Osteoblast (primary cell): ENCODE measurements at regions not wholly inside any gene's neighbourhood (a gene's known extent, or its start where the extent isn't known, plus 50 kb on each side); places are given as distances from the start of the nearest gene placed in this dataset.

Experiments
- DNase-seq: peaks from one replicate; pipeline ENCODE4 v3.0.0; 2011; ENCODE audit warnings: low spot score, mixed read lengths; ENCODE audit not compliant: insufficient read length; ENCODE audit errors: missing footprints
- H2AFZ ChIP-seq: 2 replicates; pipeline ENCODE4 v1.6.0; 2011; ENCODE audit warnings: mild to moderate bottlenecking, low read length
- H3K27ac ChIP-seq: 2 replicates; pipeline ENCODE4 v1.5.1; 2011; ENCODE audit warnings: mild to moderate bottlenecking, low read depth, low read length, moderate library complexity
- H3K27me3 ChIP-seq: 2 replicates; pipeline ENCODE4 v1.6.0; 2012; ENCODE audit warnings: mild to moderate bottlenecking, control low read depth, inconsistent platforms, low read length, moderate library complexity; ENCODE audit not compliant: insufficient read depth
- H3K36me3 ChIP-seq: 2 replicates; pipeline ENCODE4 v1.5.1; 2011; ENCODE audit warnings: mild to moderate bottlenecking, low read length, control low read depth, moderate library complexity; ENCODE audit not compliant: insufficient read depth
- H3K4me1 ChIP-seq: 2 replicates; pipeline ENCODE4 v1.5.1; 2011; ENCODE audit warnings: mild to moderate bottlenecking, low read length, control low read depth, moderate library complexity; ENCODE audit not compliant: insufficient read depth
- H3K4me2 ChIP-seq: 2 replicates; pipeline ENCODE4 v1.6.0; 2011; ENCODE audit warnings: mild to moderate bottlenecking, low read length; ENCODE audit not compliant: insufficient read depth
- H3K4me3 ChIP-seq: fragments of 200-600 bp; sonication (generic); 3 replicates; pipeline ENCODE4 v1.5.1; 2012; ENCODE audit warnings: mild to moderate bottlenecking, low read length, inconsistent platforms; ENCODE audit not compliant: insufficient read depth
- H3K79me2 ChIP-seq: 2 replicates; pipeline ENCODE4 v1.6.0; 2012; ENCODE audit warnings: mild to moderate bottlenecking, low read length, control low read depth, inconsistent platforms; ENCODE audit not compliant: insufficient read depth
- H3K9me3 ChIP-seq: 2 replicates; pipeline ENCODE4 v1.5.1; 2011; ENCODE audit warnings: low read depth, low read length, control low read depth
- H4K20me1 ChIP-seq: 2 replicates; pipeline ENCODE4 v1.6.0; 2012; ENCODE audit warnings: mild to moderate bottlenecking, low read length, control low read depth; ENCODE audit not compliant: insufficient read depth
- TF ChIP-seq, protein P1 (sequence below): IDR thresholded peaks from 2 replicates; pipeline ENCODE4 v1.5.1; 2011; ENCODE audit warnings: mild to moderate bottlenecking, low read depth, low read length, moderate library complexity; ENCODE audit errors: extremely low read depth

- no peaks in the 10 kb centered on the region for H3K9me3 ChIP-seq
- H3K27me3 ChIP-seq, result peaks cover 13% of the 10 kb centered on the region
- no peak overlapping the region for H3K4me3 ChIP-seq
- H3K36me3 ChIP-seq, result no peaks in the 10 kb centered on the region
- no peak for DNase-seq
- H2AFZ ChIP-seq, result no peak overlapping the region
- no peak overlapping the region for H3K27ac ChIP-seq
- TF ChIP-seq, protein P1, sequence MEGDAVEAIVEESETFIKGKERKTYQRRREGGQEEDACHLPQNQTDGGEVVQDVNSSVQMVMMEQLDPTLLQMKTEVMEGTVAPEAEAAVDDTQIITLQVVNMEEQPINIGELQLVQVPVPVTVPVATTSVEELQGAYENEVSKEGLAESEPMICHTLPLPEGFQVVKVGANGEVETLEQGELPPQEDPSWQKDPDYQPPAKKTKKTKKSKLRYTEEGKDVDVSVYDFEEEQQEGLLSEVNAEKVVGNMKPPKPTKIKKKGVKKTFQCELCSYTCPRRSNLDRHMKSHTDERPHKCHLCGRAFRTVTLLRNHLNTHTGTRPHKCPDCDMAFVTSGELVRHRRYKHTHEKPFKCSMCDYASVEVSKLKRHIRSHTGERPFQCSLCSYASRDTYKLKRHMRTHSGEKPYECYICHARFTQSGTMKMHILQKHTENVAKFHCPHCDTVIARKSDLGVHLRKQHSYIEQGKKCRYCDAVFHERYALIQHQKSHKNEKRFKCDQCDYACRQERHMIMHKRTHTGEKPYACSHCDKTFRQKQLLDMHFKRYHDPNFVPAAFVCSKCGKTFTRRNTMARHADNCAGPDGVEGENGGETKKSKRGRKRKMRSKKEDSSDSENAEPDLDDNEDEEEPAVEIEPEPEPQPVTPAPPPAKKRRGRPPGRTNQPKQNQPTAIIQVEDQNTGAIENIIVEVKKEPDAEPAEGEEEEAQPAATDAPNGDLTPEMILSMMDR, result no peak
- no peaks in the 10 kb centered on the region for H4K20me1 ChIP-seq
- H3K4me1 ChIP-seq, result peaks cover 8% of the 10 kb centered on the region
- no peak overlapping the region for H3K4me2 ChIP-seq
- no peaks in the 10 kb centered on the region for H3K79me2 ChIP-seq
Measured at GRCh38 chr7:27359181-27360125, 116.9 kb downstream of the EVX1 start.

GRCh38 chr7:27361522-27361921 is 118.9 kb downstream of the EVX1 start:
- TF ChIP-seq, protein P1, result no peak
- H3K9me3 ChIP-seq, result no peaks in the 10 kb centered on the region
- H3K27ac ChIP-seq, result no peak overlapping the region
- no peak overlapping the region for H3K4me2 ChIP-seq
- H2AFZ ChIP-seq, result no peak overlapping the region
- no peaks in the 10 kb centered on the region for H3K79me2 ChIP-seq
- peaks cover 5% of the 10 kb centered on the region for H3K27me3 ChIP-seq
- no peaks in the 10 kb centered on the region for H4K20me1 ChIP-seq
- H3K36me3 ChIP-seq, result no peaks in the 10 kb centered on the region
- no peak for DNase-seq
- H3K4me3 ChIP-seq, result no peak overlapping the region
- peaks cover 18% of the 10 kb centered on the region for H3K4me1 ChIP-seq

DNA sequence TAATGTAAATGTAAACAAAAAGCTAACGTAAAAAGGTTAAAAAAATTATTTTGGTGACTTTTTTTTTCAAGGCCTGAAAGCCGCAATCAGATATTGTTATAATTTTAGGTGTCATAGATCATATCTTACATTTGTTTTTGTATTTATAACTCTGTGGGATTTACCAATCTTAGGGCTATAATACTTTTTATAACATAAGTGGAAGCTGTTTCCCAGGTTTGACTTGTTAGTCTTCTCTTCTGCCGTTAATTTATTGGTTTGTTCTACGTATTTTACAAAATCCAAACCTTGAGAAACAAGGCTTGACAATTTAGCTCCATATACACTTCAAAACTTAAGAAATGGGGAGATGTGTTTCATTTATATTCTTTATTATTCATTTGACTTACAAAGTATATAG is 119.4 kb downstream of the EVX1 start:
- TF ChIP-seq, protein P1, result no peak
- H3K4me1 ChIP-seq, result peaks cover 18% of the 10 kb centered on the region
- no peaks in the 10 kb centered on the region for H3K9me3 ChIP-seq
- H2AFZ ChIP-seq, result peak overlapping the region; percentile 72
- DNase-seq, result no peak
- H4K20me1 ChIP-seq, result no peaks in the 10 kb centered on the region
- no peak overlapping the region for H3K4me2 ChIP-seq
- no peak overlapping the region for H3K4me3 ChIP-seq
- peaks cover 3% of the 10 kb centered on the region for H3K27me3 ChIP-seq
- H3K36me3 ChIP-seq, result no peaks in the 10 kb centered on the region
- H3K79me2 ChIP-seq, result no peaks in the 10 kb centered on the region
- H3K27ac ChIP-seq, result no peak overlapping the region

DNA sequence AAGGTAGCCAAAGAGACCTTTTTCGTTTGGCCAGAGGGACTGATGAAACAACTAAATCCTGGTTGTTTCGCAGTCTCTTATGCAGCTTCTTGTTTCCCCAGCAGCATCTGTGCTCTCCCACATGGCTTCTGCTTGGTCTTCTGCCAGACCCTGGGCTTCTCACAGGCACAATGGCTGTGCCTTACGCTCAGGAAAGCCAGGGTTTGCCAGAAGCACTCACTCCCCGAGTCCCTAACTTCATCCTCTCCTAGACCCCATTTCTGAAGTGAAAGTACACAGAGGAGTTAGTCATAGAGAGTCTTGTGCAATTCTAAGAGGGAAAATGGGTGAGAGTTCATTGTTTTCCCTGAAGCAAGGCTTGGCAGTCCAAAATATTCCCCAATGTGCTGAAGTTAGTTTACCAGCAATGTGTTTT is 121.7 kb downstream of the EVX1 start:
- peak; percentile 87 for DNase-seq
- Histone ChIP-seq H3K27me3 (no peaks in the 10 kb centered on the region), H3K4me2 (peak overlapping the region; percentile 78), H3K27ac (peak overlapping the region; percentile 82), H3K4me3 (peak overlapping the region; percentile 59), H2AFZ (peak overlapping the region; percentile 95), H3K36me3 (no peaks in the 10 kb centered on the region), H3K79me2 (no peaks in the 10 kb centered on the region), H3K4me1 (peaks cover 18% of the 10 kb centered on the region), H4K20me1 (no peaks in the 10 kb centered on the region), H3K9me3 (no peaks in the 10 kb centered on the region)
- TF ChIP-seq, protein P1, result no peak
